ENCODE measurements at regions not wholly inside any gene's neighbourhood (a gene's known extent, or its start where the extent isn't known, plus 50 kb on each side); places are given as distances from the start of the nearest gene placed in this dataset.
A peak's percentile ranks its signal among the peaks of the same experiment; 100 is the strongest.

GRCh38 chr5:17383526-17383925 is 114.5 kb upstream of the TAF11L2 start:
- Histone ChIP-seq H3K36me3 (ENCODE audit: control insufficient read depth, insufficient read depth, low read length) (no peaks in the 10 kb centered on the region), H3K4me3 (no peak overlapping the region), H3K4me2 (ENCODE audit: insufficient read depth, low read length) (no peak overlapping the region), H3K9ac (ENCODE audit: insufficient read depth in 1 of 2, low read depth in 2 of 2, low read length in 2 of 2) (no peak overlapping the region), H4K20me1 (replicated peaks; ENCODE audit: control insufficient read depth, insufficient read depth, low read length) (no peaks in the 10 kb centered on the region), H3K79me2 (ENCODE audit: control insufficient read depth, insufficient read depth, low read length) (no peaks in the 10 kb centered on the region), H3K9me1 (ENCODE audit: control insufficient read depth, insufficient read depth, low read length) (no peaks in the 10 kb centered on the region), H3K4me1 (replicated peaks in 1 of 2; ENCODE audit: control insufficient read depth in 2 of 2, insufficient read depth in 2 of 2, low read length in 2 of 2) (no peaks in the 10 kb centered on the region), H2AFZ (ENCODE audit: low read depth, low read length) (no peak overlapping the region), H3K27me3 (ENCODE audit: control insufficient read depth in 2 of 2, insufficient read depth in 2 of 2, low read length in 2 of 2) (no peaks in the 10 kb centered on the region), H3K9me3 (replicated peaks; ENCODE audit: control insufficient read depth, insufficient read depth, low read depth, low read length) (no peaks in the 10 kb centered on the region), H3K27ac (ENCODE audit: extremely low read depth, low read depth, low read length) (no peak overlapping the region)
- ATAC-seq: no peak
- TF ChIP-seq, protein P1, sequence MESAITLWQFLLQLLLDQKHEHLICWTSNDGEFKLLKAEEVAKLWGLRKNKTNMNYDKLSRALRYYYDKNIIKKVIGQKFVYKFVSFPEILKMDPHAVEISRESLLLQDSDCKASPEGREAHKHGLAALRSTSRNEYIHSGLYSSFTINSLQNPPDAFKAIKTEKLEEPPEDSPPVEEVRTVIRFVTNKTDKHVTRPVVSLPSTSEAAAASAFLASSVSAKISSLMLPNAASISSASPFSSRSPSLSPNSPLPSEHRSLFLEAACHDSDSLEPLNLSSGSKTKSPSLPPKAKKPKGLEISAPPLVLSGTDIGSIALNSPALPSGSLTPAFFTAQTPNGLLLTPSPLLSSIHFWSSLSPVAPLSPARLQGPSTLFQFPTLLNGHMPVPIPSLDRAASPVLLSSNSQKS (CRISPR knock-in tag; IDR thresholded peaks at IDR 0.05): no peak
- TF ChIP-seq HMG20A (CRISPR knock-in tag; conservative IDR thresholded peaks at IDR 0.05) (no peak), CHD1 (IDR thresholded peaks at IDR 0.05; ENCODE audit: low read length) (no peak)
- WGBS (ENCODE audit: insufficient coverage, low coverage, missing lambda C conversion rate): 0% methylated on average over 3 of the region's 3 CpGs
- in situ Hi-C loops (cut with MboI) (loop anchor here (25.0 kb wide), 1 partner anchor 1529 kb away; no protein-coding TSS in a partner anchor), intact Hi-C loops (cut with micrococcal nuclease) (no loop called here)
- DNase-seq (ENCODE audit: extremely low read depth in 1 of 4, low spot score in 3 of 4): no peak
- no TSS peak for BruUV-seq (replicated peaks)
- CTCF ChIA-PET (ENCODE audit: low intra/inter-chr PET ratio): no interaction called here
- peak; percentile 62 for FAIRE-seq
- POLR2A ChIA-PET: no interaction called here

DNA sequence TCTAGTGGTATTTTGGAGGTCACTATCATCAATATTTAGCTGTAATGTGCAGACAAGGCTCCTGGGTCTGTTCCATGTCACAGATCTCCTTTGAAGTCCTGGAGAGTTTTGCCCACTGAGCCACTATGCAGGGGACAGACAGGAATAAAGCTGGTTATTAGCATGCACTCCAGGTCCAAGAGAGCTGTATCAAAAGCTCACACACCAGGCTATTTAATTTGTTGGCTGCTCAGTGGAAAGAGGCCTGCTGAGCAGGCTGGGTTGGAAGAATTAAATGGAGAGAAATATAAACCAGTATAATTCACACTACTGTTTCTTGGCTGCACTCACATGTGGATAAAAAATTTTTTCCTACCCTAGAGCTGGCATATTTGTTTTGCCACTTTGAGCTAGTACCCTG is 113.8 kb upstream of the TAF11L2 start:
- in situ Hi-C loops (cut with MboI) (loop anchor here (25.0 kb wide), 1 partner anchor 1528 kb away; no protein-coding TSS in a partner anchor), intact Hi-C loops (cut with micrococcal nuclease) (no loop called here)
- Histone ChIP-seq H3K36me3 (ENCODE audit: control insufficient read depth, insufficient read depth, low read length) (no peaks in the 10 kb centered on the region), H3K9ac (ENCODE audit: insufficient read depth in 1 of 2, low read depth in 2 of 2, low read length in 2 of 2) (no peak overlapping the region), H3K9me1 (ENCODE audit: control insufficient read depth, insufficient read depth, low read length) (no peaks in the 10 kb centered on the region), H2AFZ (ENCODE audit: low read depth, low read length) (no peak overlapping the region), H3K4me3 (no peak overlapping the region), H3K4me2 (ENCODE audit: insufficient read depth, low read length) (no peak overlapping the region), H3K4me1 (replicated peaks in 1 of 2; ENCODE audit: control insufficient read depth in 2 of 2, insufficient read depth in 2 of 2, low read length in 2 of 2) (no peaks in the 10 kb centered on the region), H4K20me1 (replicated peaks; ENCODE audit: control insufficient read depth, insufficient read depth, low read length) (no peaks in the 10 kb centered on the region), H3K9me3 (replicated peaks; ENCODE audit: control insufficient read depth, insufficient read depth, low read depth, low read length) (no peaks in the 10 kb centered on the region), H3K79me2 (ENCODE audit: control insufficient read depth, insufficient read depth, low read length) (no peaks in the 10 kb centered on the region), H3K27ac (ENCODE audit: extremely low read depth, low read depth, low read length) (no peak overlapping the region), H3K27me3 (ENCODE audit: control insufficient read depth in 2 of 2, insufficient read depth in 2 of 2, low read length in 2 of 2) (no peaks in the 10 kb centered on the region)
- CTCF ChIA-PET (ENCODE audit: low intra/inter-chr PET ratio): no interaction called here
- no TSS peak for BruUV-seq (replicated peaks)
- no peak for ATAC-seq
- no peak for FAIRE-seq
- no peak for DNase-seq (ENCODE audit: extremely low read depth in 1 of 4, low spot score in 3 of 4)
- POLR2A ChIA-PET: no interaction called here
- no peak for TF ChIP-seq HES1 (IDR thresholded peaks at IDR 0.05; ENCODE audit: low read depth)
- no peak for TF ChIP-seq MNT (conservative IDR thresholded peaks at IDR 0.05)
- TF ChIP-seq CTCF (IDR thresholded peaks at IDR 0.05 in 2 of 3, conservative IDR thresholded peaks at IDR 0.05 in 1 of 3; ENCODE audit: insufficient read depth in 2 of 3, low read depth in 1 of 3, low read length in 3 of 3): no peak
- TF ChIP-seq DPF2 (IDR thresholded peaks at IDR 0.05): no peak
- no peak for TF ChIP-seq ZNF174 (CRISPR knock-in tag; IDR thresholded peaks at IDR 0.05)
- no peak for TF ChIP-seq NCOA4 (IDR thresholded peaks at IDR 0.05; ENCODE audit: partially characterized antibody)
- TF ChIP-seq ZNF274 (IDR thresholded peaks at IDR 0.05; ENCODE audit: borderline replicate concordance, low read depth, low read length): no peak
- no peak for TF ChIP-seq TAF15 (IDR thresholded peaks at IDR 0.05; ENCODE audit: low read depth, low read length)
- no peak for TF ChIP-seq ZNF197 (CRISPR knock-in tag; IDR thresholded peaks at IDR 0.05; ENCODE audit: low read depth)

Data from K562 (cell line).